ENCODE measurements at regions not wholly inside any gene's neighbourhood (a gene's known extent, or its start where the extent isn't known, plus 50 kb on each side); places are given as distances from the start of the nearest gene placed in this dataset.

DNA sequence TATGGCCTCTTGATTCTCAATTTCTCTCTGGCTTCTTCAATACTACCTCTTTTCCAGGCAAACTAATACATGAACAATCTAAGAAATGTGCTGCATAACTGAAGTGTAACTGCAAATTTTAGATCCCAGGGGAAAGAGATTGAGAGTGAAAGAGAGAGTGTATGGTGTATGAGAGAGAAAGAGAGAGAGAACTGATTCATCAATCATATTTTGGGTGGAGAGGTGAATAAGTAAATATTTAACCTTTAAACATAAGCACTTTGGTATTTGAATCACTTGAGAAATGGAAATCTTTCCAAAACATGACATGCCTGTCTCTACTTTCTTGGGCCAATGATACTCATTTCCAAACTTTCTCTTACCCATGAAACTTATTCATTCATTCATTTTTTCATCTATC is 147.2 kb upstream of the DIPK2B start:
- no peak for DNase-seq

DNA sequence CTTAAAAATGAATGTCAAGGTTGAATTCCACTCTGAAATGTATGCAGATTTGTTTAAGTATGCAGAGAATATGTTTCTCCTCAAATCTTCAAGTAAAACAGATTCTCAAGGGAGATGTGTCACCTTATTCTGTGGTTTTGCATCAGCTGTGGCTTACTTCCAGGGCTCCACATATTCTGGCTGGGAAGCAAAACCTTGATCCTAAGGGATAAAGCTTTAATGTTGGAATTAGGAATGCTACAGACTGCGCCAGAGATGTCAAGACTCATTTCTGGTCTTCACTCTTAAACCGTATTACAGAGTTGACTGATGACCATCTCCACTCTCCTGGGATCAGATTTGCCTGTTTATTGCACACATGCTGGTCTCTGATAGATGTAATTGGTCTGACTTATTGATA is 143.9 kb upstream of the DIPK2B start:
- DNase-seq, result no peak

DNA sequence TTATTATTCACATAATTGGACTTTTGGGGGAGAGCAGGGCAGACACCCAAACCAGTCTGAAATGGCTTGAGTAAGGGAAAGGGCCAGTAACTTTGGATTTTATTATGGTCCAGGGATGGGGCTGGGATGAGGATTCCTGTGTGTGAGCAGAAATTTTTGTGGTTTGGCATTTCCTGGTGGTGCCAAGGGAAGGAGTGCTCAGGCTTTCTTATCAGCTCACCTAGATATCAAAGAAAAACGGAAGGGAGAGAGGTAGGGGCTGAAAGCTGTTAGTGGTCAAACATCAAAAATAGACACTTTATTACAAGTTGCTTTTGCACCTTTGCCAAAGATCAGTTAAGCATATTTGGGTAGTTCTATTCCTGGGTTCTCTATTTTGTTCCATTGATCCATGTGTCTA is 128.5 kb upstream of the DIPK2B start:
- no peak for DNase-seq

DNA sequence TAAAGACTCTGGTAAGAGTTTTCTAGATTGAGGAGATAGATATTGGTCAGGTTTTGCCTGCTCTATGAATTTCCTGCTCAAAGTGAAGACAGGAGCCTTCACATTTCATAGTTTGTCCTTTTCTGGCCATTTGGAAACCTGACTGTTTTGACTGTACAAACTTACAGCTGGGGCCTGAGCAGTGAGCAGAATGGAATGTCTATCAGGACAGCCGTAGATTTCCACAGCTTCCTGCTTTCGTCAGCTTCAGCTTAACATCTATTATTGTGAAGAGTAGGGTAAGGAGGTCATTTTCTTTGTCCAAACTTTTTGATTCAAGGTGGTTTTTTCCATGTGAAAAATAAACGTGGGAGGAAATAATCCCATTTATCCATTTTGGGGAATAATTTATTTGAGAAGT is 124.3 kb upstream of the DIPK2B start:
- no peak for DNase-seq

DNA sequence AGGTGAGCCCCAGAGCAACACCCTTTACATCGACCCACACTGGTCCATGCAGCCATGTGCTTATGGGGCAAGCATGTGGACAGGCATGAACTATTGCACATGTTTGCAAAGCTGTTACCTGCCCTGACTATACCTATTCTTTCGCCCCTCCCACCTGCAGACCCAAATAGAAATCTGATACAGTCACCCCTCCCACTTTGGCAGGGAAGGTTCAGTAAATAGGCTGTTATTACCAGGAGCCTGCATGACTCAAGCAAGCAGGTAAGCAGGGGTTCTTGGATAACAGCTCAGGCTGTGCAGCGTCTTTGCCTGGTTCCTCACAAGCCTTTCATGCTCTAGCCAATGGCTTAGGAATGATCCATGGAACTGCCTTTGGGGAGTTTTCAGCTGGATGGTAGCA is 122.7 kb upstream of the DIPK2B start:
- DNase-seq, result no peak

DNA sequence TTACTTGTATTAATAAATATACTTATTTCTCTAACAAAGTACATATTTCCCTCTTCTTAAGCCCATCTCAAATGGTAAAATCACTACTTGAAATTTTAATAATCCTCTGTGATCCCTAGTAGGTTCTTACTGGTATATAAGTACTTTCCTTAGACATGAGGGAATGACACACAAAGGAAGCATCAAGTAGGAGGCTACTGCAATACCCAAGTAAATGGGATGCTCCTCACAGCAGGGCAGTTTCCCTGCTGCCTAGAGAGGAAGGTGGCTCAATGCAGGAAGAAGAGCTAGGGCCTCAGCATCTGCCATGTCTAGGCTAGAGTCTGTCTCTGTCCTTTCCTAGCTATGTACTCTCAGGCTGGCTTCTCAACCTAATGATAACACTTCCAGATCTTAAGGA is 122.1 kb upstream of the DIPK2B start:
- DNase-seq, result no peak

DNA sequence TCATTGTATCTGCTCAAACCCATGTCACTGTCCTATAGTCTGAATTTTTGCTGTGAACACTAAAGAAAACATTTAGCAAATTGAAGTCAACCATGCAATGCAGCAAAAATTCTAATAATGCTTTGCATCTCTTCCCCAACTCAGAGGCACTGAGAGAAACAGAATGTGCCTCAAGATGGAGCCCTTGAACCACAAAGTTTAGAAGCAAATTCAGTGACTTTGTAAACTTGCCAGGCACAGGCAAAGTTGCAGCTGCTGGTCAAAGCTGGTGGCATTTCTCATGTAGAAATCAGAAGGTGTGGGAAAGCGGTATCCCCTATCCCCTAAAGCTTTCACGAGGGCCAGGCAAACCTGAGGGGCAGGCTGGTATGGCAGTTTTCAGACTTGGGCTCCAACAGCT is 121.7 kb upstream of the DIPK2B start:
- no peak for DNase-seq

DNA sequence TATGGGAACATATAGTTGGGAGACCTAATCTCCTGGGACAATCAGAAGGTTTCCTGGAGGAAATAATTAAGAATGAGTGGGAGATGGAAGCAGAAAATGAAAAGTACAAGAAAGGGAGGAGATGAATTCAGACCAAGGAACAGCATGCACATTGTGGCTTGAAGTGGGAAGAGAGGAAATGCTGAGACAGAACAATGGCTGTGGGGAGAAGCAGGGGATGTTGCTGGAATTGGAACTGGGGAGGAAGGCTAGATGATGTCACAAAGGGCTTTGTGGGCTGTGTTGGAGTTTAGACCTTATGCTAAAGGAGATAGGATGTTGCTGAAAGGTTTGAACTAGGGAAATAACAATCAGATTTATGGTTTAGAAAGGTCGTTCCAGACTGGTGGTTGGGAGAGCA is 119.5 kb upstream of the DIPK2B start:
- no peak for DNase-seq

DNA sequence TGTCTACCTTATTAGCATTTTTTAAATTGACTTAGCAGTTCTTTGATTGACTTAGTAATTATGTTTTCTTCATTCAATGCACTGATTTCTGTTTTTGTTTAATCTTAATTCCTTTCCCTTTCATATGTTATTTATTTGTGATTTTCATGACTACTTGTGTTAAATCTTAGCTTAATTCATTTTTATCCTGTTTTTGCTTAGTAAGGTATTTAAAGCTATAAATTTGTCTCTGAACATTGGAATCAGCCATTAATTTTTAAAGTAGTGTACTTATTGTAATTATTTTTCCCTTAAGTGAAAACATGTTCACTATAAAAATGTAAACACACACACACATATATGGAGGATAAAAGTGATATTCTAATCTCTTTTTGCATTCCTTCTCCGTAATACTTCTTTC is 109.1 kb upstream of the DIPK2B start:
- no peak for DNase-seq

DNA sequence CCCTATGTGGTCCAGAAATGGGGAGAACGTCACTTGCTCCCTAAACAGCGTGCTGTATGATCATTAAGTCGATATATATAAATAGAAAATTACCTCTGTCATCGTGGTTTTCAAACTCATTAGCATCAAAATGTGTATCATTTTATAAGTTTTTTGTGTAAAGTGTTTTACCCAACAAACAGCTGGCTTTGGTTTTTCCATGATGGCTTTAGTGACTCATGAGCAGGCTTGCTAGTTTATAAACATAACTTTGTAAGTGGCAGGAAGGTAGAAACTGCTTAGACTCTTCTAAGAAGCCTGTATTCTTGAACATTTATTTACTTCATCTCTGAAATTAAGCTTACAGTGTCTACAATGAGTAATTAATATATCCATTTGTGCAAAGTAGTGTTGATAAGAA is 108.4 kb upstream of the DIPK2B start:
- DNase-seq, result no peak

DNA sequence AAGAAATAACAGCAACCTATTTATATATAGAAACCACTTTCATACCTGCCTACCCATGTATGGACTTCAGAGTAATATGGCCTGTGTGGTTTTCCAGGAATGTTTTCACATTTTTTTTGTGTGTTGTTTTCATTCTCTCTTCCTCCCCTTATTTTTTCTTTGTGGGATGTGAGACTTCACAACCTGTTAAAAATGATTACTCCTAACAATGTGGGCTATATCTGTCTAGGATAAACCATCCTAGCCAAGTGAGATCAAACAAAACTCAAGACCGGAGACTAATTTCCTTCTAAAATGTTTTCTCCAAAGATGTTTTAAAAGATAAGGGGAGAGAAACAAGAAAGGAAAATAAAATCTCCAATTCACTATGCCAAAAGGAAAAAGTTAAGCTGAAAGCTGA is 106.1 kb upstream of the DIPK2B start:
- DNase-seq, result no peak

DNA sequence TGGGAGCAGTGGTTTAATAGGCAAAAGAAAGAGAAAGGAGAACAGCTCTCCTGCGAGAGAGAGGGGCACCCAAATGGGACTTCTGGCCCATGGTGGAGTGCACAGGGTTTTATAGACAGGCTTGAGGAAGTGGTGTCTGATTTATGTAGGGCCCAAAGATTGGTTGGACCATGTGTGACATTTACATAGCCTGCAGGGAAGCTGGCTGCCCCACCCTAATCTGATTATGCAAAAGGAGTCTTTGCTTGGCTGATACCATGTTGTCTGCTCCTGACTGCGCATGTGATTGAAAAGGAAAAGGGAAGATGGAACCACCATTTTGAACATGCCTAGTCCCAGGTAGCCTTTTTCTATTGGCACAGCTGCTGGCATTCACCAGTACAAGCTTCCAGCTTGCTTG is 100.0 kb upstream of the DIPK2B start:
- no peak for DNase-seq

DNA sequence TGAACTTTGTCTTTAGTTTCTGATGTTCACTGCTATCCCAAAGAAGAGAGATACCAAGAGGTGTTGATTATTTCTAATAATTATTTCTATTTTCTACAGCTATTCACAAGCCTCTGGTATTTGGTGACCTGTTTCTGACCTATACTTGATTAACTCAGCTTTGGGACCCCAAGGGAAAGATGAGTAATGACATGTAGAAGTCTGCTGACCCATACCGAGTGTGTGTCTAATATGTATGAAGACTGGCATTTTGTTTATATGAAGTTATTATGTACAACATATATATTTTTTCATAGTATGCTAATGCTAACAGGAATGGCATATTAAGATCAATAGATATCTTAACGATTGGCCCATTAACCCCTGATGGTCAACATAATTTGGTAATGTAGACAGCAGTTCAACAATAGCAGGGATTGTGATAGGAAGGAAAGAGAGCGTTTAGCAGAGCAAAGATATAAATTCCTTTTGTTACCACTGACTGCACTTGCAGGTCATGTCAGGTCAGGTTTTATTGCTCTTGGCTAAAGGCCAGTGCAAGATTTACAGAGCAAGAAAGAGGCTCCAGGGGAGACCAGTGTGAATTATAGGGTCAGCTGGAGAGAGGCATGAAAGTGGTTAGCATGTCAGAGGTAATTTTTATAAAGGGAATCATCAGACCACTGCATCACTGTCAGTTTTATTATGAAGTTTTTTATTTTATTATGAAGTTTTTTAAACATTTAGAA is 94.7 kb upstream of the DIPK2B start:
- peak; percentile 60 for DNase-seq

DNA sequence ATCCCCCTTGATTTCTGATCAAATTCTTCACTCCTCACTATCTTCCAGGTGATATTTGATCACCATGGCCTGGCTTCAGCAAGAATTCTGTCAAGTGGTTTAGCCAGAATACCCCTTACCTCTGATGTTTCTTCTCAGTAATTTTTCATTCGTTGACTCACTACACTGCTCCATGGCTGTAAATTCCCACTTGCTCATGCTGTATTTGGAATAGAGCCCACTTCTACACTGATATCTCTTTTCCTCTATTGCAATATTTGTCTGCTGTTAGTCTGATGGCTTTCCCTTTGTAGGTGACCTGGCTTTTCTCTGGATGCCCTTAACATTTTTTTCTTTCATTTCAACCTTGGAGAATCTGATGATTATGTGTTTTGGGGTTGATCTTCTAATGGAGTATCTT is 73.9 kb upstream of the DIPK2B start:
- DNase-seq, result no peak

DNA sequence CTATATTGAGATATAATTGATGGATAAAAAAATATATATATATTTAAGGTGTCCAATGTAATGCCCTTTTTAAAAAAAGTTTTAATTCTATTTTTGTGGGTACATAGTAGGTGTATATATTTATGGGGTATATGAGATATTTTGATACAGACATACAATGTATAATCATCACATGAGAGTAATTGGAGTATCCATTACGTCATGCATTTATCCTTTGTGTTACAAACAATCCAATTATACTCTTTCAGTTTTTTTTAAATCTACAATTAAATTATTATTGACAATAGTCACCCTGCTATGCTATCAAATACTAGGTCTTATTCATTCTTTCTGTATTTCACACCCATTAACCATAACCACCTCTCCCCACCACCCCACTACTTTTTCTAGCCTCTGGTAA is 66.3 kb upstream of the DIPK2B start:
- no peak for DNase-seq

DNA sequence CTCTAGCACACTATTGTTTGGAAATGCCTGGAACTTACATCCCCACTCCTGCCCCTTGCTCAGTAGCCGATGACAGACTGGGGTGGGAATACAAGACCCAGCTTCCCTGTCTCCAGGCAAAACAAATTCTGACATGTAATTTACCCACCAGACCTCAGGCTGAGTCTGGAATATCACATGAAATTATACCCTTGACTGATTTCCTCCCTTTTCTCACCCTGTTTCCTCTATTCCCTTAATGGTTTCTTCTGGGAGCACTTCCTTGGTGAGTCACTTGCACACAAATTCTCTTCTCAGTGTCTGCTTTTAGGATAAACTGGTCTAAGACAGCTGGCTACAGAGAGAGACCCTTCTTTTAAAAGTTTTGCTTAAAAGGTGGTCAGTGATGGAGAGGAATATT is 65.8 kb upstream of the DIPK2B start:
- DNase-seq, result no peak

DNA sequence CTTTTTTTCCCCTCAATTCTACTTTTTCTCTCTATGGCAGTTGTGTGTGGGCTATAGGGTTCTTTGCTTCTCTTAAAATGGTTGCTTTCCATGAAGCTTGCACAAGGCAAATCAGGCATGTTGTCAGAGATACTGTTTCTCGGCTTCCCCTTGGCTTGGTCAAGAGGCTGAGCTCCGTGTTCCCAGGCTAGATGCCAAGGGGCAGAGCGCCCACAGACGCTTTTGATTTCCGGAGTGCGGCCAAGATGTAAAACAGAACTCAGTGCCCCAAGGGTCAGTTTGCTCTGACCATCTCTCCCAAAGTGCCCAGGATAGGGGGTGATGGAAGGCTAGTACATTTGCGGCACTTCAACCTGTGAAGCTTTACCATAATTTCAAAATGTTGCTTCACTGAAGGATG is 64.2 kb upstream of the DIPK2B start:
- DNase-seq, result no peak

DNA sequence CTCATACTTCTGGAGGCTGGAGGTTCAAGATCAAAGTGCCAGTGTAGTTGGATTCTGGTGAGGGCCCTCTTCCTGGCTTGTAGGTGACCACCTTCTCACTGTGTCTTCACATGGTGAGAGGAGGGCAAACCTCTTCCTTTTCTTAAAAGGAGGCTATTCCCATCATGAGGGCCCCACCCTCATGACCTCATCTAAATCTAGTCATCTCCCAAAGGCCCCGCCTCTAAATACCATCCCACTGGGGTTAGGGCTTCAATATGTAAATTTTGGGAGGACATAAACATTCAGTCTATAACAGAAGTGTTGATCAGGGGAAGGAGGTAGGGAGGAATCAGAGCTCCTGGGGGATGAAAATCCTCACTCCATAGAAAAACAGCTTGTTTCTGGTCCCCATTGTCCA is 60.8 kb upstream of the DIPK2B start:
- DNase-seq, result no peak

DNA sequence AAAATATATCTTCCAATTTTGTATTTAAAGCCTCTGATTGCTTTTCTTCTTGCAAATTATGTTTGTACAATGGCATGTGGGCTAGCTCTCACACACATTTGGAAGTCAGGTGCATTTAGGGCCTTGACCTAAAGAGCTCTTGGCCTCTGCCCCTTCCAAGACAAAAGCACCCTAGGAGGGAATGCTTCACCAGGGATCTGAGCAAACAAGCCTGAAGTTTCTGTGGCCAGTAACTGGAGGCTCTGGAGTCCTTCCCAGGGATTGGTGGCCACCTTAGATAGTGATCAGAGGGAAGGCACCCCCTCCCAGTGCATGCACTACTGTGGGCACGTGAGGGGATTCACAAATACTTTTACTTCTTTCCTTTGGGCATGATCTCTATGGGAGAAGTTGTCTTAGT is 60.3 kb upstream of the DIPK2B start:
- DNase-seq, result no peak

DNA sequence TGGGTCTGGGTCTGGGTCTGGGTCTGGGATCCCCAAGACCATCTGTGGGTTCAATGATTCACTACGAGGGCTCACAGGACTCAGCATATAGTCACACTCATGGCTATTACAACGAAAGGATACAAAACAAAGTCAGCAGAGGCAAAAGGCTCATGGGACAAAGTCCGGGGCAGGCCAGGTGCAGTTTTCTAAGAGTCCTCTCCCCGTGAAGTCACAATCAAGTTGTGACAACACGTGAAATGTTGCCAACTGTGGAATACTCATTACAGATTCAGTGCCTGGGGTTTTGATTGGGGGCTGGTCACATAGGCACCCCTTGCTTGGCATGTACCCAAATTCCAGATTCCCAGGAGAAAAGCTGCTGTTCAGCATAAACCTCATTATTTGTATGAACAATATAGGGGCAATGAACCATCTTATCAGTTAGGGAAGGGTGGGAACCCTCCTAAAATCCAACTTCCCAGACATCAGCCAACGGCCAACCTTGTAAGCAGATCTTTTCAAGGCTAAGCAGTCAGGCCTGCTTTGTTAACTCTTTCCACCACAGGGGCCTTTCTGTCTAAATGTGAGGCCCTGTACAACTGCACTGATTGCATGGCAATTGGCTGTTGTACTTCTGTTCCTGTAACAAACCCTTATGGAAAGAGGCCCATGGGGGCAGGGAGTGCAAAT is 58.2 kb upstream of the DIPK2B start:
- no peak for DNase-seq
